Endothelial cell of umbilical vein (primary cell): ENCODE measurements at regions not wholly inside any gene's neighbourhood (a gene's known extent, or its start where the extent isn't known, plus 50 kb on each side); places are given as distances from the start of the nearest gene placed in this dataset.

Source experiments
- BruUV-seq: library from RNA; stranded (reverse); fragments of 400-500 nt; replicated peaks from 2 replicates; lab custom pipeline; 2021; lab: Mats Ljungman, UMichigan
- CTCF ChIA-PET: fragments of 300-600, 350-600 bp; sonication (Branson Sonifier 250); formaldehyde crosslinking; loops from one replicate; lab custom pipeline; 2021; ENCODE audit warnings: antibody characterized with exemption, inconsistent platforms; lab: Charles Lee
- POLR2A ChIA-PET: fragments of 300-600, 350-600 bp; sonication (Branson Sonifier 250); formaldehyde crosslinking; loops from one replicate; lab custom pipeline; 2021; ENCODE audit warnings: antibody characterized with exemption, inconsistent platforms; lab: Charles Lee
- DNase-seq: peaks from one replicate; pipeline ENCODE4 v3.0.0-alpha.2; 2011; ENCODE audit warnings: low read depth, low spot score
- FAIRE-seq: peaks from 2 replicates; lab custom pipeline; 2011; peaks lifted over from hg19 to GRCh38; lab: Jason Lieb, UNC
- H2AFZ ChIP-seq: 2 replicates; pipeline ENCODE4 v1.6.0; 2012; ENCODE audit warnings: low read depth, low read length, control low read depth, inconsistent platforms
- H3K27ac ChIP-seq: 2 replicates; pipeline ENCODE4 v1.5.1; 2011; ENCODE audit warnings: low read depth, mild to moderate bottlenecking, control low read depth, low read length, moderate library complexity; ENCODE audit not compliant: insufficient read depth
- H3K27me3 ChIP-seq, 2 experiments: 2 replicates each; pipeline versions ENCODE4 v1.6.0 to v1.6.1; 2011; ENCODE audit warnings: low read length in 2 of 2, mixed read lengths in 1 of 2; ENCODE audit not compliant: control insufficient read depth in 2 of 2, insufficient read depth in 2 of 2
- H3K36me3 ChIP-seq, 2 experiments: 2 replicates in 1 of 2; 3 replicates in 1 of 2; pipeline ENCODE4 v1.5.1; 2011; ENCODE audit warnings: low read length in 2 of 2, mild to moderate bottlenecking in 1 of 2, moderate library complexity in 1 of 2; ENCODE audit not compliant: control insufficient read depth in 2 of 2, insufficient read depth in 2 of 2; ENCODE audit errors: extremely low read depth in 1 of 2
- H3K4me1 ChIP-seq: 3 replicates; pipeline ENCODE4 v1.5.1; 2011; ENCODE audit warnings: mild to moderate bottlenecking, low read length; ENCODE audit not compliant: control insufficient read depth, insufficient read depth; ENCODE audit errors: extremely low read depth
- H3K4me2 ChIP-seq: 2 replicates; pipeline ENCODE4 v1.6.1; 2011; ENCODE audit warnings: low read length, control low read depth, mixed read lengths; ENCODE audit not compliant: insufficient read depth
- H3K4me3 ChIP-seq, 3 experiments: fragments of 200-600 bp in 1 of 3; sonication (generic), shearing (Covaris generic) in 1 of 3; replicated peaks in 1 of 3; 2 replicates each; pipeline ENCODE4 v1.5.1; 2011 to 2016; ENCODE audit warnings: control low read depth in 3 of 3, low read length in 3 of 3, mild to moderate bottlenecking in 2 of 3, inconsistent platforms in 1 of 3, low read depth in 1 of 3, moderate library complexity in 1 of 3; ENCODE audit not compliant: insufficient read depth in 1 of 3
- H3K79me2 ChIP-seq: 2 replicates; pipeline ENCODE4 v1.6.0; 2012; ENCODE audit warnings: low read length, inconsistent platforms; ENCODE audit not compliant: control insufficient read depth, insufficient read depth
- H3K9ac ChIP-seq: replicated peaks from 2 replicates; pipeline ENCODE3; 2011; ENCODE audit warnings: low read length, control low read depth; ENCODE audit not compliant: insufficient read depth; ENCODE audit errors: extremely low read depth
- H3K9me1 ChIP-seq: replicated peaks from 3 replicates; pipeline ENCODE4 v1.6.0; 2011; ENCODE audit warnings: mild to moderate bottlenecking, low read length; ENCODE audit not compliant: control insufficient read depth, insufficient read depth; ENCODE audit errors: extremely low read depth
- H3K9me3 ChIP-seq: replicated peaks from 2 replicates; pipeline ENCODE4 v1.5.1; 2012; ENCODE audit warnings: low read length, inconsistent platforms; ENCODE audit not compliant: control insufficient read depth, insufficient read depth
- H4K20me1 ChIP-seq: replicated peaks from 2 replicates; pipeline ENCODE3; 2011; ENCODE audit warnings: mild to moderate bottlenecking, low read length; ENCODE audit not compliant: control insufficient read depth, insufficient read depth; ENCODE audit errors: extremely low read depth
- EZH2 ChIP-seq: IDR thresholded peaks from 2 replicates; pipeline ENCODE4 v1.6.1; 2012; ENCODE audit warnings: borderline replicate concordance, low read depth, mild to moderate bottlenecking, moderate library complexity, low read length, inconsistent platforms; ENCODE audit not compliant: severe bottlenecking
- FOS ChIP-seq: IDR thresholded peaks from 2 replicates; pipeline ENCODE4 v1.6.1; 2011; ENCODE audit warnings: mild to moderate bottlenecking, low read length, moderate library complexity, borderline replicate concordance; ENCODE audit not compliant: insufficient read depth
- GATA2 ChIP-seq: IDR thresholded peaks from 2 replicates; pipeline ENCODE4 v1.7.0; 2011; ENCODE audit warnings: low read depth, mild to moderate bottlenecking, moderate library complexity, mixed read lengths, low read length; ENCODE audit not compliant: insufficient read length, insufficient read depth
- JUN ChIP-seq: IDR thresholded peaks from 2 replicates; pipeline ENCODE4 v1.6.1; 2011; ENCODE audit warnings: borderline replicate concordance, low read depth; ENCODE audit not compliant: insufficient read length, insufficient read depth
- MYC ChIP-seq: IDR thresholded peaks from one replicate; pipeline ENCODE4 v1.6.1; 2011; ENCODE audit warnings: mild to moderate bottlenecking, low read depth, low read length
- POLR2A ChIP-seq: IDR thresholded peaks from 2 replicates; pipeline ENCODE4 v1.6.1; 2012; ENCODE audit warnings: low read depth, mild to moderate bottlenecking, control low read depth, low read length
- POLR2AphosphoS5 ChIP-seq: IDR thresholded peaks from 2 replicates; pipeline ENCODE4 v1.6.1; 2012; ENCODE audit warnings: low read depth, mild to moderate bottlenecking, control low read depth, low read length, moderate library complexity; ENCODE audit not compliant: insufficient read depth
- dilution Hi-C: fragments of 300-500 bp; cut with MboI; formaldehyde crosslinking; loops from one replicate; pipeline ENCODE4 v1.15.0; 2019; ENCODE audit warnings: low sequenced_read_pairs; ENCODE audit not compliant: extremely low pct_ligation_motif_present
- intact Hi-C: fragments of 100-400 bp; cut with micrococcal nuclease; formaldehyde crosslinking; loops from one replicate; pipeline ENCODE4 v1.10.0; 2022
- TF ChIP-seq, protein P1 (sequence below), 2 donors: IDR thresholded peaks; 1 replicate in 1 of 2; 2 replicates in 1 of 2; pipeline ENCODE4 v1.5.1; 2011; ENCODE audit warnings: low read length in 2 of 2, mild to moderate bottlenecking in 2 of 2, moderate library complexity in 2 of 2, control low read depth in 1 of 2, inconsistent platforms in 1 of 2, low read depth in 1 of 2; ENCODE audit not compliant: insufficient read depth in 1 of 2; ENCODE audit errors: extremely low read depth in 1 of 2
- TF ChIP-seq, protein P2 (sequence below): IDR thresholded peaks from 2 replicates; pipeline ENCODE4 v1.6.1; 2011; ENCODE audit not compliant: insufficient read depth, insufficient read length

DNA sequence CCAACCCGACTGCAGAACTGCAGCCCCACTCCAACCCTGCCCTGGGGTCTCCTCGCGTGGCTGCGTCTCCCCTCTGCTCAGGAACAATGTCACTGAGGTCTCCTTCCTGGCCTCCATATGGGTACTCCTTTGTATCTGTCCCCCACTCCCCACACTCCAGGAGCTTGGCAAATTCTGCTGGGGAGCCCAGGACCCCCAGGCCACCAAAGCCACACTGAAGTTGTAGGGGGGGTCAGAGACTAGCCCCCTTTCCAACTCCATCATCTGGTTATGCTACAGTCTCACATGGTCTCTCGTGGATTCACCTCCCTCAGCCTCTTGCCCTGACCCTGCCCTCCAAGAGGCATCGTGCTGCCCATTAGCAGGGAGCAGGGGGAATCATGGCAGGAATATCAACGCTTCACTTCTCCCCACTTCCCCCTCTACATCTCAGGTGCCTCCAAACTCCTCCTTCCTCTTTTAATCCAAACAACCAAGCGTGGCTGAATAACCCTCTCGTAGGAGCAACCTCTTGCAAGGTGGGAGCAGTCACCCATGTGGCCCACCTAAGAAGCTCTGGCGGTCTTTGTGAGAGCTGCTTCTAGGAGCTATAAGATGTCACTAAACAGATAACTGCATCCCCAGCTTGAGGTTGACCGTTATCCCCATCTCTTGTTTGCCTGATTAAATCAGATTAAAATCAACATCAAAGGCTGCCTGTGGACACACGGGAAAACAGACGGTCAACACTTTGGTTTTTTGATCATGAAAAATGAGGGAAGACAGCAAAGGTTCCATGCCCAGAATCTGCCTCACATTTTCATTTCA, 86.4 kb downstream of the MIS18A start:
- CTCF ChIA-PET = no interaction called here
- Histone ChIP-seq H3K27ac (no peak overlapping the region), H3K27me3 (peaks cover 1 to 5% of the 10 kb centered on the region in 2 experiments), H3K9me1 (no peaks in the 10 kb centered on the region), H4K20me1 (no peaks in the 10 kb centered on the region), H3K9me3 (no peaks in the 10 kb centered on the region), H3K4me1 (no peaks in the 10 kb centered on the region), H3K4me2 (no peak overlapping the region), H2AFZ (no peak overlapping the region), H3K4me3 (no peak overlapping the region), H3K36me3 (no peaks in the 10 kb centered on the region), H3K9ac (no peak overlapping the region), H3K79me2 (no peaks in the 10 kb centered on the region)
- TF ChIP-seq, protein P1, sequence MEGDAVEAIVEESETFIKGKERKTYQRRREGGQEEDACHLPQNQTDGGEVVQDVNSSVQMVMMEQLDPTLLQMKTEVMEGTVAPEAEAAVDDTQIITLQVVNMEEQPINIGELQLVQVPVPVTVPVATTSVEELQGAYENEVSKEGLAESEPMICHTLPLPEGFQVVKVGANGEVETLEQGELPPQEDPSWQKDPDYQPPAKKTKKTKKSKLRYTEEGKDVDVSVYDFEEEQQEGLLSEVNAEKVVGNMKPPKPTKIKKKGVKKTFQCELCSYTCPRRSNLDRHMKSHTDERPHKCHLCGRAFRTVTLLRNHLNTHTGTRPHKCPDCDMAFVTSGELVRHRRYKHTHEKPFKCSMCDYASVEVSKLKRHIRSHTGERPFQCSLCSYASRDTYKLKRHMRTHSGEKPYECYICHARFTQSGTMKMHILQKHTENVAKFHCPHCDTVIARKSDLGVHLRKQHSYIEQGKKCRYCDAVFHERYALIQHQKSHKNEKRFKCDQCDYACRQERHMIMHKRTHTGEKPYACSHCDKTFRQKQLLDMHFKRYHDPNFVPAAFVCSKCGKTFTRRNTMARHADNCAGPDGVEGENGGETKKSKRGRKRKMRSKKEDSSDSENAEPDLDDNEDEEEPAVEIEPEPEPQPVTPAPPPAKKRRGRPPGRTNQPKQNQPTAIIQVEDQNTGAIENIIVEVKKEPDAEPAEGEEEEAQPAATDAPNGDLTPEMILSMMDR (IDR thresholded peaks at IDR 0.05; ENCODE audit: extremely low read depth in 1 of 2, insufficient read depth in 1 of 2, low read depth in 1 of 2, low read length in 2 of 2) = no peak
- TF ChIP-seq MYC = no peak
- TF ChIP-seq, protein P2, sequence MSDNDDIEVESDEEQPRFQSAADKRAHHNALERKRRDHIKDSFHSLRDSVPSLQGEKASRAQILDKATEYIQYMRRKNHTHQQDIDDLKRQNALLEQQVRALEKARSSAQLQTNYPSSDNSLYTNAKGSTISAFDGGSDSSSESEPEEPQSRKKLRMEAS = no peak
- no peak for TF ChIP-seq POLR2A
- no peak for TF ChIP-seq GATA2
- no peak for TF ChIP-seq JUN
- no peak for TF ChIP-seq POLR2AphosphoS5
- no peak for TF ChIP-seq EZH2
- TF ChIP-seq FOS = no peak
- no peak for DNase-seq
- intact Hi-C loops = no loop called here
- dilution Hi-C loops = no loop called here
- no peak for FAIRE-seq
- BruUV-seq = no TSS peak
- POLR2A ChIA-PET = no interaction called here
